GM21825 (cell line): ENCODE measurements at regions not wholly inside any gene's neighbourhood (a gene's known extent, or its start where the extent isn't known, plus 50 kb on each side); places are given as distances from the start of the nearest gene placed in this dataset.

ENCODE experiments used
- ATAC-seq: cut with Tn5 transposase; IDR thresholded peaks from one replicate; pipeline ENCODE4 v1.9.1; 2021; ENCODE audit warnings: mild to moderate bottlenecking, moderate library complexity; ENCODE audit not compliant: unreplicated experiment

- ATAC-seq, result no peak
Observed at GRCh38 chr12:20278276-20278675, 90.1 kb upstream of the PDE3A start.

GRCh38 chr12:20280515-20280914 is 87.8 kb upstream of the PDE3A start:
- ATAC-seq, result no peak

GRCh38 chr12:20282401-20282800 is 85.9 kb upstream of the PDE3A start:
- ATAC-seq, result no peak

- no peak for ATAC-seq
Observed at GRCh38 chr12:20283482-20283881, 84.9 kb upstream of the PDE3A start.

DNA sequence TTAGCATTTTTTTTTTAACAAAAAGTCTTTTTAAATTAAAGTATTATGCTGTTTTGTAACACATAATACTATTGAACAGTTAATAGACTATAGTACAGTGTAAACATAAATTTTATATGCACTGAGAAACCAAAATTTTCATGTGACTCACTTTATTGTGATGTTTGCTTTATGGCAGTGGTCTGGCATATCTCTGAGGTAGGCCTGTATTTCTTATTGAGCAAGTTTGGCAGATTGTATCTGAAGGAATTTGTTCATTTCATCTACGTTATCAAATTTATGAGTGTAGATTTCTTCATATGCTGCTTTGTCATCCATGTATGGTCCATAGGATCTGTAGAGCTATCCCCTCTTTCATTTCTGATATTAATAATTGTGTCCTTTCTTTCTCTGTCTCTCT is 78.8 kb upstream of the PDE3A start:
- no peak for ATAC-seq

DNA sequence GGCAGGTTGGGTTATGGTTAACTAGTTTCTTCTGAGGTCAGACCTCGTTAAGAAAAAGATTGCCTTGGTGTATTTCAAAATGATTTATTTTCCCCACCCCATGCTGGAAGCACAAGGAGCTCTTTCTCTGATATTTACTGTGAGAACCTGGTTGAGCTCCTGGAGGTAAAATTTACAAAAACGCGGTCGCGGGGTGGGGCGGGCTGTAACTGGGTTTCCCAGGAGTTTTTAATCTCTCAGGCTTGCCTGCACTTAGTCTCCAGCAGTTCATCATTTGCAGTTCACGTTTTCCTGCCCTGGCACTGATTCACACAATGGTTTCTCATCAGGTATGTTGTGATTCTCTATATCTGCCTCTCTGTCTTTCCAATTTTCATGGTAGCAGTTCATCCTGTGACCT is 67.9 kb upstream of the PDE3A start:
- no peak for ATAC-seq

GRCh38 chr12:20305470-20305869 is 62.9 kb upstream of the PDE3A start:
- no peak for ATAC-seq

GRCh38 chr12:20309504-20310148 is 58.7 kb upstream of the PDE3A start:
- no peak for ATAC-seq

GRCh38 chr12:20314328-20314727 is 54.0 kb upstream of the PDE3A start:
- ATAC-seq, result no peak

- no peak for ATAC-seq
Observed at GRCh38 chr12:20317554-20317953, 50.8 kb upstream of the PDE3A start.
